Breast epithelium (tissue), 4 donors: ENCODE measurements at regions not wholly inside any gene's neighbourhood (a gene's known extent, or its start where the extent isn't known, plus 50 kb on each side); places are given as distances from the start of the nearest gene placed in this dataset.
"Not testable (repeated sequence)": the region's sequence is repeated elsewhere in the genome, so short reads cannot be mapped to it uniquely, and the experiment has no call there.

ENCODE experiments used
- DNase-seq, 2 donors: peaks; one replicate each; pipeline ENCODE4 v3.0.0-alpha.2; 2019; ENCODE audit warnings: low spot score in 2 of 2
- H3K27ac ChIP-seq, 2 donors: fragments of 200-600 bp; sonication (generic) in 1 of 2; one replicate each; pipeline ENCODE4 v1.5.1; 2016 to 2019; ENCODE audit warnings: mild to moderate bottlenecking in 1 of 2
- H3K27me3 ChIP-seq, 2 donors: fragments of 200-600 bp; sonication (generic) in 1 of 2; one replicate each; pipeline versions ENCODE4 v1.5.1 to v1.6.0; 2017 to 2019; ENCODE audit warnings: control low read depth in 1 of 2, mild to moderate bottlenecking in 1 of 2
- H3K36me3 ChIP-seq: fragments of 200-600 bp; one replicate; pipeline ENCODE4 v1.5.1; 2019
- H3K4me1 ChIP-seq, 2 donors: fragments of 200-600 bp; sonication (generic); one replicate each; pipeline ENCODE4 v1.5.1; 2016 to 2019; ENCODE audit warnings: control low read depth in 1 of 2
- H3K4me3 ChIP-seq, 3 donors: fragments of 200-600 bp; sonication (generic); 1 replicate in 2 of 3; 2 replicates in 1 of 3; pipeline ENCODE4 v1.5.1; 2016 to 2019; ENCODE audit warnings: mild to moderate bottlenecking in 3 of 3, moderate library complexity in 2 of 3
- H3K9me3 ChIP-seq, 2 donors: fragments of 200-600 bp; sonication (generic) in 1 of 2; one replicate each; pipeline ENCODE4 v1.5.1; 2016 to 2019; ENCODE audit warnings: control low read depth in 1 of 2
- POLR2A ChIP-seq: fragments of 450-650 bp; IDR thresholded peaks from one replicate; pipeline ENCODE4 v1.6.1; 2016; ENCODE audit warnings: antibody characterized with exemption, mild to moderate bottlenecking, moderate library complexity
- POLR2AphosphoS5 ChIP-seq, 3 donors: sonication (generic); formaldehyde crosslinking; IDR thresholded peaks; one replicate each; pipeline ENCODE4 v1.6.1; 2017; ENCODE audit warnings: antibody characterized with exemption in 3 of 3
- intact Hi-C: fragments of 100-400 bp; cut with DNase I; formaldehyde crosslinking; loops from one replicate; pipeline ENCODE4 v1.15.1; 2023; ENCODE audit warnings: low total_unique reads
- TF ChIP-seq, protein P1 (sequence below), 3 donors: fragments of 450-650 bp; IDR thresholded peaks; one replicate each; pipeline ENCODE4 v1.5.1; 2016 to 2017; ENCODE audit warnings: antibody characterized with exemption in 3 of 3, mild to moderate bottlenecking in 3 of 3, moderate library complexity in 3 of 3

DNA sequence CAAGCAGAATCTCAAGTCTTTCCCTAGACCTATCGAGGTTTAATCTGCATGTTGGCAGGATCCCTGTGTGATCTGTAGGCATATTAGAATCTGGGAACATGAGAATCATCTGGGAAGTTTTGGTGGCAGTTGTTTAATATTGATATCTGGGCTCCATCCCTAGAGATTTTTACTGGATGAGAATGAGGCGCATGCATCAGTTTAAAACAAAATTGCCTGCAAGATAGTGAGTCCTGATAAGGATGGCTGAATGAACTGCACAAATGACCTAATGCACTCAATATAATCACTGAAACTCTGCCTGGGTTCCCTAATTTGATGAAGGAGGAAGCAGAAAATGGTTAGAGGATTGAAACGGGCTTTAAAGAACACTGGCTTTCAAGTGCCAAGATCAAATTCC, 218.0 kb downstream of the FGFR2 start:
- DNase-seq: no peak
- intact Hi-C loops: no loop called here
- no peaks in the 10 kb centered on the region for H3K4me1 ChIP-seq
- TF ChIP-seq POLR2AphosphoS5 (IDR thresholded peaks at IDR 0.05): no peak
- no peak for TF ChIP-seq POLR2A
- TF ChIP-seq, protein P1, sequence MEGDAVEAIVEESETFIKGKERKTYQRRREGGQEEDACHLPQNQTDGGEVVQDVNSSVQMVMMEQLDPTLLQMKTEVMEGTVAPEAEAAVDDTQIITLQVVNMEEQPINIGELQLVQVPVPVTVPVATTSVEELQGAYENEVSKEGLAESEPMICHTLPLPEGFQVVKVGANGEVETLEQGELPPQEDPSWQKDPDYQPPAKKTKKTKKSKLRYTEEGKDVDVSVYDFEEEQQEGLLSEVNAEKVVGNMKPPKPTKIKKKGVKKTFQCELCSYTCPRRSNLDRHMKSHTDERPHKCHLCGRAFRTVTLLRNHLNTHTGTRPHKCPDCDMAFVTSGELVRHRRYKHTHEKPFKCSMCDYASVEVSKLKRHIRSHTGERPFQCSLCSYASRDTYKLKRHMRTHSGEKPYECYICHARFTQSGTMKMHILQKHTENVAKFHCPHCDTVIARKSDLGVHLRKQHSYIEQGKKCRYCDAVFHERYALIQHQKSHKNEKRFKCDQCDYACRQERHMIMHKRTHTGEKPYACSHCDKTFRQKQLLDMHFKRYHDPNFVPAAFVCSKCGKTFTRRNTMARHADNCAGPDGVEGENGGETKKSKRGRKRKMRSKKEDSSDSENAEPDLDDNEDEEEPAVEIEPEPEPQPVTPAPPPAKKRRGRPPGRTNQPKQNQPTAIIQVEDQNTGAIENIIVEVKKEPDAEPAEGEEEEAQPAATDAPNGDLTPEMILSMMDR (IDR thresholded peaks at IDR 0.05): no peak
- H3K9me3 ChIP-seq: no peaks in the 10 kb centered on the region
- no peaks in the 10 kb centered on the region for H3K36me3 ChIP-seq
- H3K4me3 ChIP-seq: no peak overlapping the region
- H3K27me3 ChIP-seq: no peaks in the 10 kb centered on the region
- H3K27ac ChIP-seq: no peak overlapping the region

DNA sequence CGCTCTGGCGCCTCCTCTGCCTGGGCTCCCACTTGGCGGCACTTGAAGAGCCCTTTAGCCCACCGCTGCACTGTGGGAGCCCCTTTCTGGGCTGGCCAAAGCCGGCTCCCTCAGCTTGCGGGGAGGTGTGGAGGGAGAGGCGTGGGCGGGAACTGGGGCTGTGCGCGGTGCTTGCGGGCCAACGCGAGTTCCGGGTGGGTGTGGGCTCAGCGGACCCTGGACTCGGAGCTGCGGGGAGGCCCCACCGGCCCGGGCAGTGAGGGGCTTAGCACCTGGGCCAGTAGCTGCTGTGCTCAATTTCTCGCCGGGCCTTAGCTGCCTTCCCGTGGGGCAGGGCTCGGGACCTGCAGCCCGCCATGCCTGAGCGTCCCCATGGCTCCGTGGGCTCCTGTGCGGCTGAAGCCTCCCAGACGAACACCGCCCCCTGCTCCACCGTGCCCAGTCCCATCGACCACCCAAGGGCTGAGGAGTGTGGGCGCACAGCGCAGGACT, 216.2 kb downstream of the FGFR2 start:
- H3K4me1 ChIP-seq, intact Hi-C loops, H3K9me3 ChIP-seq, H3K27me3 ChIP-seq, H3K4me3 ChIP-seq, H3K27ac ChIP-seq, DNase-seq, H3K36me3 ChIP-seq: not testable (repeated sequence)

DNA sequence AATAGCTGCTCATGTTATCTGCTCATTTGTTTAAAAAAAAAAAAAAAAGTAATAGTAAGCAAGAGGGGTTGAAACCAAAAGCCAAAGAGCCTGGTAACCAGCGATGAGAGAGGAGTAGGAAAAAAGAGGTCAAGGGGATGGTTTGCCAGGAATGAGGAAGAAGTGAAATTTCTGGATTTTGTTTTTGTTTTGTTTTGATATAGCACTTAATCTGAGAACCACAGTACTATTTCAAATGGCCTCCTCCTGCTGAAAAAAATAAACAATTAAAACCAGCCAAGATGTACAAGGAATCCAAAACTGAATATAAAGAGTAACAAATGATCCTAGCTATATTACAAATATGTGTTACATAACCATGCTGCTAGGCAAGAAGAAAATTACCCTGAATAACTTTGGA, 213.1 kb downstream of the FGFR2 start:
- no peak for DNase-seq
- no peak overlapping the region for H3K4me3 ChIP-seq
- no peaks in the 10 kb centered on the region for H3K27me3 ChIP-seq
- no peak for TF ChIP-seq POLR2AphosphoS5 (IDR thresholded peaks at IDR 0.05)
- TF ChIP-seq, protein P1 (IDR thresholded peaks at IDR 0.05): no peak
- no peak for TF ChIP-seq POLR2A
- H3K9me3 ChIP-seq: no peaks in the 10 kb centered on the region
- no peaks in the 10 kb centered on the region for H3K36me3 ChIP-seq
- no peak overlapping the region for H3K27ac ChIP-seq
- H3K4me1 ChIP-seq: no peaks in the 10 kb centered on the region
- intact Hi-C loops: no loop called here

DNA sequence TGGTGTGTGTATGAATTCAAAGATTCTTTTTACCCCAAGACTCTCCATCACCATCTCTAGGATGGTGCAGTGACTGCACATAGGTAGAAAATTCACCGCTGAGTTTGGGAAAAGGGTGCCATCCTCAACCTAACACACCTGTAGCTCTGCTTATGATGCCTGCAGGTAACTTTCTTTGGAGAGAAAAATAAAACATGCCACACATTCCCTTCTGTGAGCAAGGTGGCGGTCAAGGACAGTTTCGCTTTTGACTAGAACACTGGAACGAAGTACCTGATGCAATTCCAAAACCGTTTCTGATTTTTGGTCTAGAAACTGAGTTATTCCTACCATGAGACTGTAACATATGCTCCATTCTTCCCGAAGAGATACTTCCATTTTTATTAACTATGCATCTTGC, 205.6 kb downstream of the FGFR2 start:
- no peak overlapping the region for H3K27ac ChIP-seq
- H3K4me1 ChIP-seq: no peaks in the 10 kb centered on the region
- no peaks in the 10 kb centered on the region for H3K27me3 ChIP-seq
- intact Hi-C loops: no loop called here
- no peak for DNase-seq
- H3K9me3 ChIP-seq: no peaks in the 10 kb centered on the region
- TF ChIP-seq POLR2A: no peak
- TF ChIP-seq, protein P1 (IDR thresholded peaks at IDR 0.05): no peak
- no peak for TF ChIP-seq POLR2AphosphoS5 (IDR thresholded peaks at IDR 0.05)
- H3K36me3 ChIP-seq: no peaks in the 10 kb centered on the region
- H3K4me3 ChIP-seq: no peak overlapping the region

DNA sequence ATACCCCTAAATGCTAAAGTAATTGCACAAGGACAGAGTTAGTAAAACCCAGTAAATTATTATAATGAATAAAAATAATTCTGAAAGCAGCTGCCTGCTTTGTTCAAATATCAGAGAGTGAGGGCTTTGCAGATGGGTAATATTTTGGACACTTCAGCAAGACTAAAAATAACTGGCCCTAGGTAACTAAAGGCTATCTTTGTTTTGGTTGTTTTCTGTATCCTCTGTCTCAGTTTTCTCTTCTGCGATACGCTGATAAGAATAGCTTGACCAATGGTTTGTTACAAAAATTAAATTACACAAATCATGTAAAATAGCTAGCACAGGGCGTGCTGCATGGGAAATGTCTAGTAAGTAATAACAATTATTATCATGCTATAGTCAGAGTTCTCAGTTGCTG, 204.7 kb downstream of the FGFR2 start:
- no peak overlapping the region for H3K27ac ChIP-seq
- intact Hi-C loops: no loop called here

DNA sequence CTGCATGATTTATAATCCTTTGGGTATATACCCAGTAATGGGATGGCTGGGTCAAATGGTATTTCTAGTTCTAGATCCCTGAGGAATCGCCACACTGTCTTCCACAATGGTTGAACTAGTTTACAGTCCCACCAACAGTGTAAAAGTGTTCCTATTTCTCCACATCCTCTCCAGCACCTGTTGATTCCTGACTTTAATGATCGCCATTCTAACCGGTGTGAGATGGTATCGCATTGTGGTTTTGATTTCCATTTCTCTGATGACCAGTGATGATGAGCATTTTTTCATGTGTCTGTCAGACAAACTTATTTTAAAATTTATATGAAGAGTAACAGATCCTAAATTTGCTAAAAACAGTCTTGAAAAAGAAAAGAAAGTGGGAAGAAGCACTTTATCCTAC, 197.7 kb downstream of the FGFR2 start:
- not testable (repeated sequence) for DNase-seq

More for the DNA sequence above, 204.7 kb downstream of the FGFR2 start:
- TF ChIP-seq, protein P1 (IDR thresholded peaks at IDR 0.05): no peak
- TF ChIP-seq POLR2A (no peak), POLR2AphosphoS5 (IDR thresholded peaks at IDR 0.05) (no peak)
- Histone ChIP-seq H3K27me3 (no peaks in the 10 kb centered on the region), H3K9me3 (no peaks in the 10 kb centered on the region), H3K4me3 (no peak overlapping the region), H3K4me1 (no peaks in the 10 kb centered on the region), H3K36me3 (no peaks in the 10 kb centered on the region)
- no peak for DNase-seq

More for the DNA sequence above, 197.7 kb downstream of the FGFR2 start:
- H3K9me3 ChIP-seq, intact Hi-C loops, H3K27me3 ChIP-seq, H3K4me1 ChIP-seq, H3K27ac ChIP-seq, H3K36me3 ChIP-seq, H3K4me3 ChIP-seq: not testable (repeated sequence)
